COR-L47 (cell line): ENCODE measurements at regions not wholly inside any gene's neighbourhood (a gene's known extent, or its start where the extent isn't known, plus 50 kb on each side); places are given as distances from the start of the nearest gene placed in this dataset.
"Not testable (repeated sequence)": the region's sequence is repeated elsewhere in the genome, so short reads cannot be mapped to it uniquely, and the experiment has no call there.

ENCODE experiments used
- DNase-seq: peaks from one replicate; lab custom pipeline; 2025; lab: John Stamatoyannopoulos, UW

DNA sequence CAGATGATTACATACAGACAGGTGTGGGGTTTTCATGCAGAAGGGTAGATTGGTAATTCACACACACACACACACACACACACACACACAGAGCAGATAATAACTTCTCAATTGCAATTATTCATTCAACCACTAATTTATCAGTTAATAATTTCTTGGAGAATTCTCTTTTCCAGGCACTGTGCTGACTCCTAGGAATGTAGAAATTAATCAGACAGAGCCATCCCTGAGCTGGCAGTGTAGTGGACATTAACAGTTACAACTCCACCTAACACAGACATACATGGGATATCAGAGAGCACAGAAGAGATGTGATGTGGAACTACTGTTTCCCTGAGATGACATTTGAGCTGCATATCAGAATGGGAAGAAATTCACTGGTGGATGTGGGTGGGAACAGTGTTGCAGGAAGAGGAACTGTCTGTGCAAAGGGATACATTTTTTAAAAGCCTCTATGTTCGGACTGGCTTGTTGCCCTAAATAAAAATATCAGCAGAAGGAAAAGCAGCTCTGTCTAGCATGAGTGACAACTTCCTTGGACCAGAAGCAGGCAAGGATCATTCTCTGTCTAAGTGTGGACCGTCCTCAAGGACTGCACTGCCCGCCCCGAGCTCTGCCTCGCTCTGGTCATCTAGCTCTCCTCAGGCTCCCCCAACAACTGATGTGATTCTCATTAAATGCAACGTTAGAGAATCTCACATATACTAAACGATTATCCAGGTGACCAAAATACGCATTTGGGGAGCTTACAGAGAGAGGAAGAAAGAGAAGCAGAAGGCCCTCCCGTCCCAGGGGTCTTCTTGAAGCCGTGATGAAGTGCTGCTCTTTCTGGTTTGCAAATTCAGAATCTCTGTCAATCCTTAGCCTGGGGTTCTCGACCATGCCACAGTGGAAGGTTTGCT lies 173.4 kb upstream of the TRIB2 start:
- DNase-seq = no peak

DNA sequence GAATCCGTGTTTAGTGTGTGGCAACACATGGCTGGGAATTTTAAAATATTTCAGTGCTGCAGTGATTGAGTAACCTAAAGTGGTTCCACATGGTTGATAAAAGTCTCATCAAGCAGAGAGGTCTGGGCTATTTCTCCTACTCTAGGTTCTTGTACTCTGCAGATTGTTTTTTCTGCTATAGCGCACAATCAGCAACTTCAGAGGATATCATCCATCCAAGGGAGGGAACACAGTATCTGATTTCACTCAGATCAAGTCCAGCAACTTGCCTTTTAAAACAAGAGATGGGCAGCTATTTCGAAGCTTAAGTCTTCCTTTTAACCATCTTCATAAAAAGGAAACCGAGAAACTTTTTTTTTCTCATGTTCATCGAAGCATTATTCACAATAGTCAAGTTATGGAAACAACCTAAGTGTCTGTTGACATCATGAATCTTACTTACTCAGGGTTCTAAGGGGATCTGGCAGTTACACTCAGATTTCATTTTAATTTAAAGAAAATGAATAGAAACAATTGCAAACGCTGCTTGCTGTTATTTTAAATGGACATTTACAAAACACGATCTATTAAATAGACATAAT lies 172.7 kb upstream of the TRIB2 start:
- no peak for DNase-seq

DNA sequence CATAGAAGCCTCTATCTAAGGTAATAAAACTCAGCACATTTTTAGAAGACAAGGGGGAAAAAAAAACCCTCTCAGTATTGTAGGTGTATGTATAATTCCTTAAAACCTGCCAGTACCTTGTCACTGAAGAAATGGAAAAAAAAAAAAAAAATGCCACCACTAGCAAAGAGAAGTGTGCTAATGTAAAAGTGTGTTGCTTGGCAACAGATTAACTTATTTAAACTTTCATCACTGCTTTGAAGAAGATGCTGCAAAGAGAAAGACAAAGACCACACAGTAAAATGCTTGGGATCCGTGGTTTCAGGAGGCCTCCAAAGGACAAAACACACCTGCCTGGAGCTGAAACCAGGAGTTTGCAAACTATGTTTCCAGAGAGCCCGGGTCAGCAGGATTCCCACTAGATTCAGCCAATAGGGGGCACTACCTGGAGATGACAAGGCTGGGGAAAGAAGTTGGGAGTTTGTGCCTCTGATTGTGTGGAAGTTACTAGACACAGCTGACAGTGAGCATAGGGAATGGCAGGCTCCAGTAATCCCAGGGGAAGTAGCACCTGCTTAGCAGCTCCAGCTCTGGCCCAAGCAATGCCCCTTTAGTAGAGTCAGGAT lies 169.1 kb upstream of the TRIB2 start:
- no peak for DNase-seq

DNA sequence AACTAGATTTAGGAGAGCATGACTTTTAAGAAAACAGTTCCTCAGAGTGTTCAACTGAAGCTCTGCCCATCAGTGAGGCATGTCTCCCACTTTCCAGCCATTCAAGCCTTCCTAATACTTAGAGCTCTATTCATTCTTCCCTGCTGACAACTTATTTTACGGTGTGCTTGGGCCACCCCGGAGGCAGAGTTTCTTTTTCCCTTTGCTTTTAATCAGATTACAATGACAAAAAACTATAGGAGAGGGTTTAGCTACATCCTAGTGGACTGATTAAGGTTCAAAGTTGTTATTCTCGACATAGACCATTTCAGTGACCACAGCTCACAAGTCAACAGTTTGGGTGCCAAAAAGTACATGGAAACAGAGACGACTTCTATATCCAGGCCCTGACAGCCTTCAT lies 167.8 kb upstream of the TRIB2 start:
- no peak for DNase-seq

DNA sequence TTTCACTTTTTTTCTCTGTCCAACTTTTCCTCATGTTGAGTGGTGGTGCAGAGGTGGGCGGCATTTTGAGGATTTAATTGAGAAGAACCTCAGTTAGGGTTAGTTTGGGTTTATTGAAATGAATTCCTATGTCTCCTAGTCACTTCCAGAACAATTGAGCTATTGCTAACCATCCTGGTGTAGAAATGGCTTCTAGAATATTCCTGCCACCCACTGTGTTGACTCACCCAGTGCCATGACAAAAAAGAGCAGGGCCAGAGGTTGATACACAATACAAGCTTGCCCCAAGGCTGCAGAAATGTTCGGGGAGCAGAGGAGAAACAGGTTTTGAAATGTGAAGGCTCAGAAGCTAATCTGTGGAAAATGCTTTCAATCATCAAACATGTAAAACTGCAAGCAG lies 167.1 kb upstream of the TRIB2 start:
- no peak for DNase-seq

DNA sequence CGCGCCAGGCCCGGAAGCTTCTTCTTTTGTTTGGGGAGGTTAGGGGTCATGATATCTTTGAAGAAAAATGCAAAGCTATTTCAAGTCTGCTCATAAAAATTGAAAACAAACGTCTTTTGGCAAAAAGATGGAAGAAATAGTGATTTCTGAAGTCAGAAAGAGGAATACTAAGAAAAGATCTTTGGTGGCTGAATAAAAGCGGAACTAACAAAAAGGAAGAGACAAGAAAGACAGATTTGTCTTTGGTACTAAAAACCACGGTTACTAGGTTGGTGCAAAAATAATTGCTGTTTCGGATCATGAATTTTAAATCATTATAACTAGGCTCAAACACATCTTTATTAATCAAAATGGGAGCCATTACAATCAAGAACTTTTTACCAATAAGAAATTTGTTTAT lies 164.6 kb upstream of the TRIB2 start:
- no peak for DNase-seq

DNA sequence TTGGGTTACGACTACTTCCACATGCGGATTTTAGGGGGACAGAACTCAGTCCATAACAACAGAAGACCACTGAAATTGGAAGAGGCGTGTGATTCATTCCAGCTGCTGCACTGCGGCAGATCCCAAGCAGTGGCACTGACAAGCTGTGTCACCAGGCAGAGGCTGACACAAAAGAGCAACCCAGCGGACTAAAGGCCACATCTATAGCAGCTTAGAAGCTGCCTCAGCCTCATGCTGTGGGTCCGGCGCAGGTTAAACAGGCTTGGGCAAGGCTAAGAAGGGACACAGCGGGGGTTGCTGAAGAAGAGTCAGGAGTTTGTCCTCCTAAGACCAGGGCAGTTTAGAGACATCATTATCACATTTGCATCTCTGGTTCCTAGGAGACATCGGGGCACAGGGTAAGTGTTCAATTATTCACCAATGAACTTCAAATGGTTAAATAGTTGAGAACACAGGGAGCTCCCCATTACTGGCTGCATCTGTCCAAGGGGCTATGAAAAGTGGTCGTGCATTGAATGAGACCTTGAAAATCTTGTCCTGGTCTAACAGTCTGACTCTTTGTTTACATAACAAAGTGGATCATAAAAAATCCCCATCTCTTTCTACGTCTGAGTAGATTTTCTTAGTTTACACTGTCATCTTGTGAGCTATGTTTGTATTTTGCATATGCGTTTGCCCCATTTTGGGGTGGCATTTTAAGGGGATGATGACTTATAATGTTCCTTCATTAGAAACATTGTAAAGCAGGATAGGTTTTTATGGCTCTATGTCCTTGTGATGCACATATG lies 162.3 kb upstream of the TRIB2 start:
- DNase-seq = no peak

DNA sequence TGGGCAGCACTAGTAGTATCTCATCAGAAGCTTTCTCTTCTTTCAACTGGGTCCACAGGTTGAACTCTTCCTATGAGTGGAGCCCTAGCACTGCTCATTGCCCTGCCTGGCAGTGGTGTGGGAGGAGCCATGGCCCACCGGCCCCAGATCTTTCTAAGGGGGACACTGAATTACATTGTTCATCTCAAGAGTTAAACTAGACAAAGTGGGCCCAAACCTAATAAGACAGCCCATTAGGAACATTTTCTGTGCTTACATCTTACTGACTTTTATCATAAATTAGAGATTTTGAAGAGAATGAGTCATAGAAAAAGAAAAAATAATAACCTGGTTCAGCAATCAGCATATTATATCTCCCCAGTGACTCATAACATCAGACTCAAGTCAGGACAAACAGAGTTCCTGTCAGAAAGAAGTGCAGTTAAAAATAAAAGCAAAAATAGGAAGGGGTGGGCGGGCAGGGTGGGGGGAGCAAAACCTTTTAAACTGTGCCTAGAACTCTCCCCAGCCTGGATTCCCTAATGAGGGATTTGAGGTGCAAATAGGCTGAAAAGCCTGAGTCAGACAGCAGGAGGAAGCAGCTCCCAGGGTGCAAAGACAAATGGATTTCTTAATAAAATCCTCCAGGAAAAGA lies 161.6 kb upstream of the TRIB2 start:
- DNase-seq = no peak

DNA sequence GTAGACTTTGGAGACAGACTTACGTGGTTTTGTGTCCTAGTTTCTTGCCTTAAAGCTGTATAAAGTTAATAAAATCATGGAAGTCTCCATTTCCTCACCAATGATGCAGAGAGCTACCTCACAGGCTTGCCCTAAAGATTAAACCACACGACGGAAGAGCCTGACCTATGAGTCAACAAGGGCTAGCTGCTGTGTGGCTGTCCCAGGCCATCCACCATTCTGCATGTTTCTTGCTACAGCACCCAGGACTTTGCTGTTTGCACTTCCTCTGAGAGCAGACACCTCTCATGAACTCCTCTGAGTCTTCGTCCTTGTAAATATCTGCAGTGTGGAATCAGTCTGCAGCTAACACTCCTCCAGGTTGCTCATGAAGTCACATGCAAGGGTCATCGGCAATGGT lies 160.0 kb upstream of the TRIB2 start:
- no peak for DNase-seq

DNA sequence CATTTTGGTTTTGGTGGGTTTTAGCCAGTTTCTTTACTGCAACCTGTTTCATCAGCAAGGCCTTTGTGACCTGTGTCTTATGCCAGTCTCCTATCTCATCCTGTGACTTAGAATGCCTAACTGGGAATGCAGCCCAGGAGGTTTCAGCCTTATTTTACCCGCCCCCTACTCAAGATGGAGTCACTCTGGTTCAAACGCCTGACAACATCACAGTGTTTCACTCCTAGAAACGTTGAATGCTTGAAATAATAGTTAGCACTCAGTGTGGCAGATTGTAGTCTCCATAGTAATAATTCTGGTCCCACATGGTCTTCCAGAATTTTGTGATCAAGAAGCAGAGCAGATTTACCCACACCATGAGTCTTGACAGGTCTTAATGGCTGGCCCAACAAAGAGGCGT lies 159.0 kb upstream of the TRIB2 start:
- DNase-seq = no peak

DNA sequence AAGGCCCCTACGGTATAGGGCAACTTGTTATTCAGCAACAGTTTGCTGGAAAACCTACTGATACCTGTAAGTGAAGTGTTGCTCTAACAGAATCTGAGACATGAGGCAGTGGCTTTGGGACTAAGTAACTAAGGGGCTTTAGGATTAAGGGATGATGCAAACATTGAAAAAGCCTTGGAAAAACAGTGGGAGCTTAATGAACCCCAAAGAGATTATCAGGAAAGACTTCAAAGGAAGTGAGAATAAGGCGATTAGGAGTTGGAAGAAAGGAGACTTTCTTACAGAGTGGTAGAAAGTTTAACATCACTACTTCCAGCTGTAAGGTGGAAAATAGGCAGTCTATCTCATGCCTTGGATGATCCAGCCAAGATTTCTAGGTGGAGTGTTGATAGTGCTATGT lies 158.2 kb upstream of the TRIB2 start:
- DNase-seq = no peak

DNA sequence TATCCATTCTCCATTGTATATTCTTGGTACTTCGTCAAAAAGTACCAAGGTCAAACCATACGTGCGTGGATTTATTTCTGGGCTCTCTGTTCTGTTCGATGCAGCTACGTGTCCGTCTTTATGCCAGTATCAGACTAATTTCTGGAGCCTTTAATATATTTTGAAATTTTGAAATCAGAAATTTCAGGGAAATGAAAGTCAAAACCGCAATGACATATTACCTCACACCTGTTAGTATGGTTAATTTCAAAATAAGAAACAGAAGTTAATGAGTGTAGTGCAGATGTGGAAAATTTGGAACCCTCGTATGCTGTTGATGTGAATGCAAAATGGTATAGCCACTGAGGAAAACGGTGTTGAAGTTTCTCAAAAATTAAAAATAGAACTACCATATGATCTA lies 156.1 kb upstream of the TRIB2 start:
- no peak for DNase-seq

DNA sequence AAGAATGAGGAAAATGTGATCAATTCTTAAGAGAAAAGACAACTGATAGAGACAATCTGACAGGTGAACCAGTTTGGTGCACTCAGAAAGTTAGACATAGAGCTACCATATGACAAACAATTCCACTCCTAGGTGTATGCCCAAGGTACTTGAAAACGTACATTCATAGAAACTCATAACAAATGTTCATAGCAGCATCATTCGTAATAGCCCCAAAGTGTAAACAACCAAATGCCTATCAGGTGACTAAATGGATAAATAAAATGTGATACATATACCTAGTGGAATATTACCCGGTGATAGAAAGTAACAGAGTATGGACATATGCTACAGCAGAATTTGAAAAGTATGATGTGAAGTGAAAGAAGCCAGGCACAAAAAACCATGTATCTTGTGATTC lies 149.3 kb upstream of the TRIB2 start:
- no peak for DNase-seq

DNA sequence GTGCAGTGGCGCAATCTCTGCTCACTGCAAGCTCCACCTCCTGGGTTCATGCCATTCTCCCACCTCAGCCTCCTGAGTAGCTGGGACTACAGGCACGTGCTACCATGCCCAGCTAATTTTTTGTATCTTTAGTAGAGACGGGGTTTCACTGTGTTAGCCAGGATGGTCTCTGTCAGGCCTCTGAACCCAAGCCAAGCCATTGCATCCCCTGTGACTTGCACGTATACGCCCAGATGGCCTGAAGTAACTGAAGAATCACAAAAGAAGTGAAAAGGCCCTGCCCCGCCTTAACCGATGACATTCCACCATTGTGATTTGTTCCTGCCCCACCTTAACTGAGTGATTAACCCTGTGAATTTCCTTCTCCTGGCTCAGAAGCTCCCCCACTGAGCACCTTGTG lies 147.2 kb upstream of the TRIB2 start:
- not testable (repeated sequence) for DNase-seq

DNA sequence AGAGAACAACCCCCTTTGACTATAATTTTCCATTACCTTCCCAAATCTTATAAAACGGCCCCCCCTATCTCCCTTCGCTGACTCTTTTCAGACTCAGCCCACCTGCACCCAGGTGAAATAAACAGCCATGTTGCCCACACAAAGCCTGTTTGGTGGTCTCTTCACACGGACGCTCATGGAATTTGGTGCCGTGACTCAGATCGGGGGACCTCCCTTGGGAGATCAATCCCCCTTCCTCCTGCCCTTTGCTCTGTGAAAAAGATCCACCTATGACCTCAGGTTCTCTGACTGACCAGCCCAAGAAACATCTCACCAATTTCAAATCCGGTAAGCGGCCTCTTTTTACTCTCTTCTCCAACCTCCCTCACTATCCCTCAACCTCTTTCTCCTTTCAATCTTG lies 146.8 kb upstream of the TRIB2 start:
- not testable (repeated sequence) for DNase-seq

DNA sequence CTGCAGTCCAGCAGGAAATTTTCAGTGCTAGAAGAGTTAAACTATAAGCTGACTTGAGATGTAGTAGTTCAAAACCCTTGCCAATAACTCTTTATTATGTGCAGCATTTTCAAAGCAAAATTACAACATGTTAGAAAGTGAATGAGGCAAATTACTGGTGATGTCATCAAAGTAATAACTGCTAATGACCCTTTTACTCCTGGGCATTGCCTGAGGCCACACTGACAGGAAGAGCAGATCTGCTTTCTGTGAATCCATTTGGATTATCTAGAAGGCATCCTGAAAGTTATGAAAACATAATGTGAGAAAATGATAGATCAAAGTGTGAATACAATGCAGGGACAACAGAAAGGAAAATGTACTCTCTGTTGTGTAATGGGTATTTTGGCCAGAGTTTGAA lies 139.6 kb upstream of the TRIB2 start:
- DNase-seq = no peak

DNA sequence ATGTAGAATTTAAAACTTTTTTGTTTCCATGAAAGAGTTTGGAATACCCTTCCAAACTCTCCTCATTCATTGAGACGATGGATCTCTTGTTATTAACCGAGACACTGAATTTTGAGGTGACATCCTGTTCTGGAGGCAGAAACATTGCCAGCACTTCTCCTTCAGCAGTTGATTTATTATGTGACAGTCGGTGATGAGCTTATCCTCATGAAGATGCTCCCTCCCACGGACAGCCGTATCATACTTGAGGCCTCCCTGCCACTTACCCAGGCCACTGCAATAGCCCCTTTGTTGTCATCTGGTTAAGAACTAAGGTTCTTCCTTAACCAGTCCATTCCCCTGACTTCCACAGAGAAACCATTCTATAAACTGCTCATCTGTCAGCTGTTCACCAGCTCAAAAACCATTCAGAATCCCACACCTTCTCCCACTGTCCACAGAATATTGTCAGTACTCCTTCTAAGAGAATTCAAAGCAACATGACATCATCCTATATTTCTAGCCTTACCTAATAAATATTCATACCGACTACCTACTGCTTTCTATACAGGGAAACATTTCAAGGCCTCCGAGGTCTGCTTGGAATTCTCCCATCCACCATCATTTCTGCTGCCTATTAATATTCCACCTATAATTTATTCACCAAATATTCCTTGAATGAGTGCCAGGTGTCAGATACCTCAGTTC lies 139.0 kb upstream of the TRIB2 start:
- no peak for DNase-seq

DNA sequence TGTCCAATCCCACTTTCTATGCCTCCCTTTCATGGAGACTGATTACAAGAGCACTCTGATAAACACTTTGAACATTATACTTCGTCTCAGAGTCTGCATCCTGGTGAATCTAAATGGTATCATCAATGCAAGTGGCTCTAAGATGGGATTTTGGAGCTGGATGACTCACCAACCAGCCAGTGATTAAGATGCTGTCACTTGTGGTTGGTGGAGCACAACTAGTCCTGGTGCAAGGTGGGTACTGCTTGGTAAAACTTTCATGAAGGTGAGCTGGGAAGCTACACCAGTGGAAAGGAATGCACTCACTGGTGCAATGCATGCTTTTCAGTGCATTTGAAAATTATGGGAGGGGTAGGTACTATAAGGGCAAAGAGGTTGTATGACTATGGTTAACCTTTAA lies 137.7 kb upstream of the TRIB2 start:
- DNase-seq = no peak

DNA sequence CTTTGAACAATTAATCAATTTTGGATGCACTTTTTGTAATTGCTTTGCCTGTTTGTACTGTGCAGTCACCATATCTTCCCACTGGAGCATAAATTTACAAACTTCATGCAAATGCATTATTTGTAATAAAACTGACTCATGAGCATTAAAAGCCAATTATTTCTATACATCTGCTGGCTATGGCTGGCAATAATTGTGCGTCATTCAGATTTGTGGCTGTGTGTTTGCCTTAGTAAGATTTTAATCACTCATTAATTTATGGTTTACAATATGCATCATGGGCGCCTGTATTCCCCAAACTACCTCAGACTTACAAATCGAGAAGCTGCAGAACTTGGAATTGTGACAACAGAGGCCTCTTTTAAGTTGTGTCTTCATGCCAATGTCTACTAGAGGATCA lies 132.4 kb upstream of the TRIB2 start:
- DNase-seq = no peak

DNA sequence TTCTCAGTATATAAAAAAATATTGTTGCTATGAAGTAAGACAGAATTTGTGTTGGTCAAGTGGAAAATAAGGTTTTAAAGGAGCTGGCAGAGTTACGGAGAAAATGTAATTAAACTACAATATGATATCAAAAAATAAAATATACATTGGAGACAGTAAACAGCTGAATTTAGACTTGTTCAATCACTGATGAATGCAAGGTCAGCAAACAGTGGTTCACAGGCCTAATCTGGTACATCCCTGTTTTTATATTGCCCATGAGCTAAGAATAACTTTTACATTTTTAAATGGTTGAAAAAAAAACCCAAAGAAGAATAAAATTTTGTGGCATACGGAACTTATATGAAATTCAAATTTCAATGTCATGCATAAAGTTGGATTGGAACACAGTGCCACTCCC lies 131.0 kb upstream of the TRIB2 start:
- DNase-seq = no peak

DNA sequence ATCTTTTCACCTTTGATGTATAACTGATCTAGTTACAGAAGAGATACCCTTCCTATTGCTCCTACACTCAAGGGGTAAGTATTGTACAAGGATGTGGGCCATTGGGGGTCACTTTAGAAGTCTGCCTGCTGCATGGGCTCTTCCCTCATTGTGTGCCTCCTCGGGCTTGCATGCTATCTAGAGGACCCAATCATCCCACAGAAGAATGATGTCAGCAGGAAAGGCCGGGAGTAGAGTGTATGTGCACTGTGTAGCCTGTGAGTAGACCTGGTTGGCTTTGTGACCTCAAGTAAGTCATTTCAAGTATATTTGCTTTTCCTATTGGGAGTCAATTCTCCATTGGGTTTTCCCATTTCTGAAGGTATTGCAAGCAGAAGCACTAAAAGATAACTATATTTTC lies 129.5 kb upstream of the TRIB2 start:
- DNase-seq = no peak
